Mammary epithelial cell (primary cell): ENCODE measurements at regions not wholly inside any gene's neighbourhood (a gene's known extent, or its start where the extent isn't known, plus 50 kb on each side); places are given as distances from the start of the nearest gene placed in this dataset.

Experiments used
- EZH2 ChIP-seq: IDR thresholded peaks from 2 replicates; pipeline ENCODE4 v1.6.1; 2012; ENCODE audit warnings: low read length, inconsistent platforms, borderline replicate concordance
- TF ChIP-seq, protein P1 (sequence below), 2 donors: IDR thresholded peaks in 1 of 2; conservative IDR thresholded peaks in 1 of 2; 2 replicates each; pipeline ENCODE4 v1.5.1; 2011 to 2012; ENCODE audit warnings: inconsistent platforms in 2 of 2, low read length in 2 of 2, mild to moderate bottlenecking in 2 of 2, control low read depth in 1 of 2, low read depth in 1 of 2; ENCODE audit not compliant: insufficient read depth in 1 of 2; ENCODE audit errors: extremely low read depth in 1 of 2

DNA sequence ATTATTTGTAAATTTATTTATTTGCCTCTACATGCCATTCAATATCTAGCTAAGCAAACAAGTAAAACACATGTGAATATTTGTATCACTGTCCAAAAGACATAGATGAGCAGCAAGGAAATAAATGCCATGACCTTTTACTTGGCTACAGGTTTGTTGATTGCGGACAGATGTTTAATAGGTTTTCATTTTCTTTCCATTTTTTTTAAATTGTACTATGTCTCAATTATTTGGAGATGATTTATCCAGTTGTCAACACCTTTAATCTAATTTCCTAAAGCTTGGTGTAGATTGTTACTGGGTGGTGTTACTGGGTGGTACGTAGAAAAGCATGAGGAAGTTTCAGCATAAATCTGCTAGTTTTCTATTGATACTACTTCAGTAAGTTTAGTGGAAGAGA is 560.6 kb upstream of the SPRY2 start:
- TF ChIP-seq, protein P1, sequence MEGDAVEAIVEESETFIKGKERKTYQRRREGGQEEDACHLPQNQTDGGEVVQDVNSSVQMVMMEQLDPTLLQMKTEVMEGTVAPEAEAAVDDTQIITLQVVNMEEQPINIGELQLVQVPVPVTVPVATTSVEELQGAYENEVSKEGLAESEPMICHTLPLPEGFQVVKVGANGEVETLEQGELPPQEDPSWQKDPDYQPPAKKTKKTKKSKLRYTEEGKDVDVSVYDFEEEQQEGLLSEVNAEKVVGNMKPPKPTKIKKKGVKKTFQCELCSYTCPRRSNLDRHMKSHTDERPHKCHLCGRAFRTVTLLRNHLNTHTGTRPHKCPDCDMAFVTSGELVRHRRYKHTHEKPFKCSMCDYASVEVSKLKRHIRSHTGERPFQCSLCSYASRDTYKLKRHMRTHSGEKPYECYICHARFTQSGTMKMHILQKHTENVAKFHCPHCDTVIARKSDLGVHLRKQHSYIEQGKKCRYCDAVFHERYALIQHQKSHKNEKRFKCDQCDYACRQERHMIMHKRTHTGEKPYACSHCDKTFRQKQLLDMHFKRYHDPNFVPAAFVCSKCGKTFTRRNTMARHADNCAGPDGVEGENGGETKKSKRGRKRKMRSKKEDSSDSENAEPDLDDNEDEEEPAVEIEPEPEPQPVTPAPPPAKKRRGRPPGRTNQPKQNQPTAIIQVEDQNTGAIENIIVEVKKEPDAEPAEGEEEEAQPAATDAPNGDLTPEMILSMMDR (conservative IDR thresholded peaks at IDR 0.05 in 1 of 2, IDR thresholded peaks at IDR 0.05 in 1 of 2; ENCODE audit: extremely low read depth in 1 of 2, insufficient read depth in 1 of 2, low read depth in 1 of 2, low read length in 2 of 2), result no peak
- TF ChIP-seq EZH2, result no peak
